ENCODE measurements at regions not wholly inside any gene's neighbourhood (a gene's known extent, or its start where the extent isn't known, plus 50 kb on each side); places are given as distances from the start of the nearest gene placed in this dataset.

DNA sequence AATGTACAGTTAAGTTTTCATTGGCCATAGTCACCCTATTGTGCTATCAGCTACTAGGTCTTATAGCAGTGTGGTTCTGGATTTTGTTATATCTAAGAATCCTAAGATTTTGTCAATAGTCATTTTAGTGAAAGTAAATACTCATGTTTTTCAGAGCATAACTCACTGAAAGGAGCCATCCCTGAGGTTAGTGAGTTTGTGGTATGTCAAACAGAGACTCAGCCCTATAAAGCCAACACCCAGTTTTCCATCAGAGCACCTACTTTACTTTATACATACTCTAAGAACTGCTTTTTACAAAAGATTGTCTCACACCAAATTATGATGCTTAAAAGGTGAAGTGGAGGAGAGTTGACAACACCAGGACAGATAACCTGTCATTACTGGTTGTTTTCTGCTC, 686.3 kb upstream of the LRFN5 start:
- H3K9me3 ChIP-seq (ENCODE audit: control insufficient read depth, insufficient read depth, low read depth, low read length): no peaks in the 10 kb centered on the region
- no peaks in the 10 kb centered on the region for H3K36me3 ChIP-seq (ENCODE audit: control insufficient read depth, insufficient read depth, low read length)
- H3K4me1 ChIP-seq (ENCODE audit: control insufficient read depth, insufficient read depth, low read length): no peaks in the 10 kb centered on the region
- no peak for ATAC-seq
- in situ Hi-C loops (cut with HindIII; ENCODE audit: low pct_unique_long_range_greater_than_20kb, low sequenced_read_pairs) (no loop called here), intact Hi-C loops (cut with micrococcal nuclease; ENCODE audit: unreplicated experiment) (no loop called here)
- ChIA-PET POLR2A (no interaction called here), CTCF (no interaction called here)
- H3K4me3 ChIP-seq (ENCODE audit: low read depth in 2 of 2, low read length in 2 of 2): no peak overlapping the region
- H3K27me3 ChIP-seq (ENCODE audit: control insufficient read depth, insufficient read depth, low read length): no peaks in the 10 kb centered on the region
- DNase-seq (ENCODE audit: low read depth, low spot score): no peak
- no TSS peak for BruUV-seq (replicated peaks)
- no peak overlapping the region for H3K27ac ChIP-seq (ENCODE audit: low read length)
- no peak for TF ChIP-seq SIN3A (IDR thresholded peaks at IDR 0.05; ENCODE audit: borderline replicate concordance, insufficient read depth, low read depth, low read length)
- no peak for TF ChIP-seq POLR2AphosphoS5 (IDR thresholded peaks at IDR 0.05; ENCODE audit: low read depth, low read length)
- TF ChIP-seq, protein P1, sequence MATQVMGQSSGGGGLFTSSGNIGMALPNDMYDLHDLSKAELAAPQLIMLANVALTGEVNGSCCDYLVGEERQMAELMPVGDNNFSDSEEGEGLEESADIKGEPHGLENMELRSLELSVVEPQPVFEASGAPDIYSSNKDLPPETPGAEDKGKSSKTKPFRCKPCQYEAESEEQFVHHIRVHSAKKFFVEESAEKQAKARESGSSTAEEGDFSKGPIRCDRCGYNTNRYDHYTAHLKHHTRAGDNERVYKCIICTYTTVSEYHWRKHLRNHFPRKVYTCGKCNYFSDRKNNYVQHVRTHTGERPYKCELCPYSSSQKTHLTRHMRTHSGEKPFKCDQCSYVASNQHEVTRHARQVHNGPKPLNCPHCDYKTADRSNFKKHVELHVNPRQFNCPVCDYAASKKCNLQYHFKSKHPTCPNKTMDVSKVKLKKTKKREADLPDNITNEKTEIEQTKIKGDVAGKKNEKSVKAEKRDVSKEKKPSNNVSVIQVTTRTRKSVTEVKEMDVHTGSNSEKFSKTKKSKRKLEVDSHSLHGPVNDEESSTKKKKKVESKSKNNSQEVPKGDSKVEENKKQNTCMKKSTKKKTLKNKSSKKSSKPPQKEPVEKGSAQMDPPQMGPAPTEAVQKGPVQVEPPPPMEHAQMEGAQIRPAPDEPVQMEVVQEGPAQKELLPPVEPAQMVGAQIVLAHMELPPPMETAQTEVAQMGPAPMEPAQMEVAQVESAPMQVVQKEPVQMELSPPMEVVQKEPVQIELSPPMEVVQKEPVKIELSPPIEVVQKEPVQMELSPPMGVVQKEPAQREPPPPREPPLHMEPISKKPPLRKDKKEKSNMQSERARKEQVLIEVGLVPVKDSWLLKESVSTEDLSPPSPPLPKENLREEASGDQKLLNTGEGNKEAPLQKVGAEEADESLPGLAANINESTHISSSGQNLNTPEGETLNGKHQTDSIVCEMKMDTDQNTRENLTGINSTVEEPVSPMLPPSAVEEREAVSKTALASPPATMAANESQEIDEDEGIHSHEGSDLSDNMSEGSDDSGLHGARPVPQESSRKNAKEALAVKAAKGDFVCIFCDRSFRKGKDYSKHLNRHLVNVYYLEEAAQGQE (IDR thresholded peaks at IDR 0.05; ENCODE audit: insufficient read depth in 1 of 2, low read depth in 2 of 2, low read length in 1 of 2): no peak
- TF ChIP-seq TCF7L2 (IDR thresholded peaks at IDR 0.05; ENCODE audit: low read depth, low read length): no peak
- TF ChIP-seq, protein P2, sequence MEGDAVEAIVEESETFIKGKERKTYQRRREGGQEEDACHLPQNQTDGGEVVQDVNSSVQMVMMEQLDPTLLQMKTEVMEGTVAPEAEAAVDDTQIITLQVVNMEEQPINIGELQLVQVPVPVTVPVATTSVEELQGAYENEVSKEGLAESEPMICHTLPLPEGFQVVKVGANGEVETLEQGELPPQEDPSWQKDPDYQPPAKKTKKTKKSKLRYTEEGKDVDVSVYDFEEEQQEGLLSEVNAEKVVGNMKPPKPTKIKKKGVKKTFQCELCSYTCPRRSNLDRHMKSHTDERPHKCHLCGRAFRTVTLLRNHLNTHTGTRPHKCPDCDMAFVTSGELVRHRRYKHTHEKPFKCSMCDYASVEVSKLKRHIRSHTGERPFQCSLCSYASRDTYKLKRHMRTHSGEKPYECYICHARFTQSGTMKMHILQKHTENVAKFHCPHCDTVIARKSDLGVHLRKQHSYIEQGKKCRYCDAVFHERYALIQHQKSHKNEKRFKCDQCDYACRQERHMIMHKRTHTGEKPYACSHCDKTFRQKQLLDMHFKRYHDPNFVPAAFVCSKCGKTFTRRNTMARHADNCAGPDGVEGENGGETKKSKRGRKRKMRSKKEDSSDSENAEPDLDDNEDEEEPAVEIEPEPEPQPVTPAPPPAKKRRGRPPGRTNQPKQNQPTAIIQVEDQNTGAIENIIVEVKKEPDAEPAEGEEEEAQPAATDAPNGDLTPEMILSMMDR (IDR thresholded peaks at IDR 0.05): no peak

DNA sequence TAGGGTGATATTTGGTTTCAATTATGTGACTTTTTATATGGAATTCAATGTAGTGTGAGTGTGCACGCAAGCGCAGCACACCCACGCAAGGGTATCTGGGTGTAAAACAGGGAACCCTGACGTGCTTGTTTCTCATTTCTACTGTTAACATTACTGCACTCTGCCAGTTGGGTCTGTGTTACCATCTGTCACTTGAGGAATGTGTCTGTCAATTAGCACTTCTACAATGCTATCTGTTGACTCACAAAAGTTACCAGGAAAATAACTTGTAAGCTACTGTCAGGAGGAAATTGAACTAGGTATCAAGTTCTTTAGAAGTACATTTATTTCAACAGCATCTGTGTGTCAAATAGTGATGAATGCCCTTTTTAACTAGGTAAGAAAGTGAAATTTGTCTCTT, 695.5 kb upstream of the LRFN5 start:
- CTCF ChIA-PET: no interaction called here
- DNase-seq (ENCODE audit: low read depth, low spot score) (no peak), ATAC-seq (no peak)
- POLR2A ChIA-PET: no interaction called here
- no peak overlapping the region for H3K4me3 ChIP-seq (ENCODE audit: low read depth in 2 of 2, low read length in 2 of 2)
- no peaks in the 10 kb centered on the region for H3K27me3 ChIP-seq (ENCODE audit: control insufficient read depth, insufficient read depth, low read length)
- H3K36me3 ChIP-seq (ENCODE audit: control insufficient read depth, insufficient read depth, low read length): no peaks in the 10 kb centered on the region
- no TSS peak for BruUV-seq (replicated peaks)
- H3K4me1 ChIP-seq (ENCODE audit: control insufficient read depth, insufficient read depth, low read length): no peaks in the 10 kb centered on the region
- TF ChIP-seq TCF7L2 (IDR thresholded peaks at IDR 0.05; ENCODE audit: low read depth, low read length) (no peak), SIN3A (IDR thresholded peaks at IDR 0.05; ENCODE audit: borderline replicate concordance, insufficient read depth, low read depth, low read length) (no peak), POLR2AphosphoS5 (IDR thresholded peaks at IDR 0.05; ENCODE audit: low read depth, low read length) (no peak)
- TF ChIP-seq, protein P2 (IDR thresholded peaks at IDR 0.05): no peak
- TF ChIP-seq, protein P1 (IDR thresholded peaks at IDR 0.05; ENCODE audit: insufficient read depth in 1 of 2, low read depth in 2 of 2, low read length in 1 of 2): no peak
- intact Hi-C loops (cut with micrococcal nuclease; ENCODE audit: unreplicated experiment): no loop called here
- H3K27ac ChIP-seq (ENCODE audit: low read length): no peak overlapping the region
- in situ Hi-C loops (cut with HindIII; ENCODE audit: low pct_unique_long_range_greater_than_20kb, low sequenced_read_pairs): no loop called here
- no peaks in the 10 kb centered on the region for H3K9me3 ChIP-seq (ENCODE audit: control insufficient read depth, insufficient read depth, low read depth, low read length)

All from Panc1 (cell line).